Left renal cortex interstitium (tissue), 4 donors: ENCODE measurements at regions not wholly inside any gene's neighbourhood (a gene's known extent, or its start where the extent isn't known, plus 50 kb on each side); places are given as distances from the start of the nearest gene placed in this dataset.

Experiments
- DNase-seq, 4 donors: peaks; one replicate each; pipeline ENCODE4 v3.0.0-alpha.2; 2013; ENCODE audit warnings: low read depth in 4 of 4, low spot score in 2 of 4, missing footprints in 1 of 4

- no peak for DNase-seq
Measured at GRCh38 chr2:16615687-16616615, 49.7 kb downstream of the CYRIA start.

GRCh38 chr2:16615246-16615645 is 50.4 kb downstream of the CYRIA start:
- no peak for DNase-seq

GRCh38 chr2:16614314-16614860 is 51.2 kb downstream of the CYRIA start:
- no peak for DNase-seq

- no peak for DNase-seq
Measured at GRCh38 chr2:16613539-16614011, 52.1 kb downstream of the CYRIA start.

GRCh38 chr2:16612490-16612889 is 53.1 kb downstream of the CYRIA start:
- DNase-seq, result no peak

GRCh38 chr2:16609786-16610185 is 55.8 kb downstream of the CYRIA start:
- no peak for DNase-seq

- DNase-seq, result peak; percentile 72 to 87 (median 83)
Measured at GRCh38 chr2:16608661-16609643, 56.7 kb downstream of the CYRIA start.

GRCh38 chr2:16607301-16607700 is 58.3 kb downstream of the CYRIA start:
- no peak for DNase-seq

- DNase-seq, result no peak
Measured at GRCh38 chr2:16604236-16604635, 61.4 kb downstream of the CYRIA start.

- no peak for DNase-seq
Measured at GRCh38 chr2:16591370-16591933, 74.2 kb downstream of the CYRIA start.

GRCh38 chr2:16589465-16589864 is 76.2 kb downstream of the CYRIA start:
- no peak for DNase-seq

- DNase-seq, result no peak
Measured at GRCh38 chr2:16588565-16588964, 77.1 kb downstream of the CYRIA start.

- DNase-seq, result no peak
Measured at GRCh38 chr2:16587601-16588000, 78.0 kb downstream of the CYRIA start.

- no peak for DNase-seq
Measured at GRCh38 chr2:16584824-16585540, 80.7 kb downstream of the CYRIA start.

GRCh38 chr2:16584084-16584483 is 81.5 kb downstream of the CYRIA start:
- DNase-seq, result no peak

- DNase-seq, result no peak
Measured at GRCh38 chr2:16581241-16581640, 84.4 kb downstream of the CYRIA start.

- no peak for DNase-seq
Measured at GRCh38 chr2:16578081-16578480, 87.6 kb downstream of the CYRIA start.

- no peak for DNase-seq
Measured at GRCh38 chr2:16570516-16570915, 95.1 kb downstream of the CYRIA start.

GRCh38 chr2:16568998-16569784 is 96.4 kb downstream of the CYRIA start:
- peak in 1 of 4 donors; percentile 50 for DNase-seq
